Ishikawa (cell line): ENCODE measurements at regions not wholly inside any gene's neighbourhood (a gene's known extent, or its start where the extent isn't known, plus 50 kb on each side); places are given as distances from the start of the nearest gene placed in this dataset.

Experiments
- CEBPB ChIP-seq: IDR thresholded peaks from 2 replicates; pipeline ENCODE4 v1.6.1; 2012
- EP300 ChIP-seq: IDR thresholded peaks from 2 replicates; pipeline ENCODE4 v1.6.1; 2012; ENCODE audit warnings: borderline replicate concordance
- ZBTB7A ChIP-seq: IDR thresholded peaks from 2 replicates; pipeline ENCODE4 v1.6.1; 2012; ENCODE audit warnings: low read depth

- TF ChIP-seq ZBTB7A (no peak), CEBPB (no peak), EP300 (no peak)
Measured at GRCh38 chr4:18934197-18934596, 912.6 kb upstream of the LCORL start.
